A673 (cell line): ENCODE measurements at regions not wholly inside any gene's neighbourhood (a gene's known extent, or its start where the extent isn't known, plus 50 kb on each side); places are given as distances from the start of the nearest gene placed in this dataset.

Source experiments
- BruUV-seq: library from RNA; stranded (reverse); fragments of 400-500 nt; replicated peaks from 2 replicates; lab custom pipeline; 2021; lab: Mats Ljungman, UMichigan
- CTCF ChIA-PET: fragments of 300-600 bp; sonication (Branson Sonifier 250); formaldehyde crosslinking; loops from one replicate; lab custom pipeline; 2022; ENCODE audit warnings: antibody characterized with exemption; lab: Charles Lee
- POLR2A ChIA-PET: fragments of 300-600 bp; sonication (Branson Sonifier 250); formaldehyde crosslinking; loops from one replicate; lab custom pipeline; 2022; ENCODE audit warnings: antibody characterized with exemption; ENCODE audit not compliant: low non-redundant PET; lab: Charles Lee
- DNase-seq: peaks from one replicate; pipeline ENCODE4 v3.0.0-alpha.2; 2015; ENCODE audit warnings: low spot score
- H3K27ac ChIP-seq: fragments of 200-600 bp; sonication (generic); 2 replicates; pipeline ENCODE4 v1.5.1; 2016; ENCODE audit warnings: mixed run types, low read depth, mild to moderate bottlenecking, mixed read lengths, antibody characterized with exemption, low read length; ENCODE audit not compliant: poor library complexity, severe bottlenecking
- H3K27me3 ChIP-seq: fragments of 200-600 bp; sonication (generic); replicated peaks from 2 replicates; pipeline ENCODE4 v1.6.1; 2017; ENCODE audit warnings: mixed run types, low read depth, mild to moderate bottlenecking, mixed read lengths, antibody characterized with exemption, low read length; ENCODE audit not compliant: insufficient read depth, poor library complexity
- H3K36me3 ChIP-seq: fragments of 200-600 bp; sonication (generic); 2 replicates; pipeline ENCODE4 v1.6.1; 2016; ENCODE audit warnings: mixed run types, mild to moderate bottlenecking, mixed read lengths, antibody characterized with exemption, low read length; ENCODE audit not compliant: insufficient read depth, poor library complexity, severe bottlenecking
- H3K4me1 ChIP-seq: fragments of 200-600 bp; sonication (generic); 2 replicates; pipeline ENCODE4 v1.6.1; 2017; ENCODE audit warnings: mixed run types, mild to moderate bottlenecking, mixed read lengths, antibody characterized with exemption, low read length; ENCODE audit not compliant: insufficient read depth, poor library complexity, severe bottlenecking
- H3K4me3 ChIP-seq: fragments of 200-600 bp; sonication (generic); 2 replicates; pipeline ENCODE4 v1.5.1; 2016; ENCODE audit warnings: low read depth, mixed run types, mild to moderate bottlenecking, mixed read lengths, low read length; ENCODE audit not compliant: poor library complexity, severe bottlenecking
- H3K9me3 ChIP-seq: fragments of 200-600 bp; sonication (generic); 2 replicates; pipeline ENCODE4 v1.6.1; 2016; ENCODE audit warnings: mixed run types, low read depth, mild to moderate bottlenecking, mixed read lengths, antibody characterized with exemption, low read length; ENCODE audit not compliant: poor library complexity, severe bottlenecking
- CTCF ChIP-seq: fragments of 300-800, 200-600 bp; sonication (generic); conservative IDR thresholded peaks from 2 replicates; pipeline ENCODE4 v1.5.1; 2017; ENCODE audit warnings: low read depth, mild to moderate bottlenecking, antibody characterized with exemption, low read length, moderate library complexity, mixed read lengths
- EZH2 ChIP-seq: fragments of 200-600 bp; sonication (generic); IDR thresholded peaks from 2 replicates; pipeline ENCODE4 v1.6.1; 2017; ENCODE audit warnings: borderline replicate concordance, low read depth, mild to moderate bottlenecking, mixed read lengths, antibody characterized with exemption, low read length; ENCODE audit not compliant: poor library complexity, severe bottlenecking
- intact Hi-C: fragments of 100-400 bp; cut with micrococcal nuclease; formaldehyde crosslinking; loops from one replicate; pipeline ENCODE4 v1.10.0; 2022; ENCODE audit not compliant: unreplicated experiment

DNA sequence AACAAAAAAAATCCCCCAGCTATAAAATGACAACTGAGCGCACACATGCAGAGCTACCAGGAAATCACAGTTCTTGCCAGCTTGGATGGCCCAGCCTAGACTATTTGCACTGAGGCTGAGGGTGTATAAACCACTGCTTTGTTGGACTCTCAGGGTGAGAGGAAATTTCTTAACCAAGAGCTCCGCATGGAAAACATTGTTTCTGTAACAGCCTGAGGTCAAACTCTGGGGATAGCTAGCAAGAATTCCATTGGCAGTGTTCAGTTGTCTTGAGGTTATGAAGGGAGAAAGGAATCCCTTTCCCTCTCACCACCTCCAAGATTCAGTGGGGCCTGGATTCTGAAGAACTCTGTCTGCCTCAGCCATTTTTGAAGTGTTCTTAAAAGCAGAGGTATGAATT is 360.0 kb downstream of the OSTF1 start:
- ChIA-PET POLR2A (no interaction called here), CTCF (no interaction called here)
- no peak for DNase-seq
- Histone ChIP-seq H3K9me3 (no peaks in the 10 kb centered on the region), H3K27me3 (no peaks in the 10 kb centered on the region), H3K4me1 (peaks cover 4% of the 10 kb centered on the region), H3K36me3 (no peaks in the 10 kb centered on the region), H3K27ac (no peak overlapping the region), H3K4me3 (no peak overlapping the region)
- intact Hi-C loops = no loop called here
- BruUV-seq = no TSS peak
- no peak for TF ChIP-seq CTCF
- no peak for TF ChIP-seq EZH2

GRCh38 chr9:75448955-75449354 is 360.6 kb downstream of the OSTF1 start:
- CTCF ChIA-PET = no interaction called here
- Histone ChIP-seq H3K27ac (no peak overlapping the region), H3K27me3 (no peaks in the 10 kb centered on the region), H3K36me3 (no peaks in the 10 kb centered on the region), H3K9me3 (no peaks in the 10 kb centered on the region), H3K4me3 (no peak overlapping the region), H3K4me1 (peaks cover 4% of the 10 kb centered on the region)
- DNase-seq = no peak
- no TSS peak for BruUV-seq
- POLR2A ChIA-PET = no interaction called here
- no peak for TF ChIP-seq CTCF
- no peak for TF ChIP-seq EZH2
- intact Hi-C loops = no loop called here

DNA sequence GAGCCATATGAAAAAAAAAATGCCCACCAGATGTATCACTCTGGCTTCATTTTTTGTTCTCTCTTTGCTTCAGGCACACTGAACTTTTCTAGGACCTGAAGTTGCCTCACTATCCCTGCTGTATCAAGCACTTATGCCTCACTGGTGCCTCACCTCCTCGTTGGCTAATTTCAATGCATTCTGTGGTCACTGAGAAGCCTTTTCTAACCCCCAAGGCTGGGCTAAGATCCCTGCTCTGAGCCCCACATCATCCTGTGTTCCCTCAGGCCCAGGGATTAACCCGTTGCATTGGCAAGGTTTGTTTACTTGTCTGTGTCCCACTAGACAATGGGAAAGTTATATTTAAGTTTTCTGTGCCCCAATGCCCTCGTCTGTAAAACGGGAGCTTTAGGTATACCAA is 362.7 kb downstream of the OSTF1 start:
- Histone ChIP-seq H3K27me3 (no peaks in the 10 kb centered on the region), H3K4me1 (peaks cover 4% of the 10 kb centered on the region), H3K36me3 (no peaks in the 10 kb centered on the region), H3K9me3 (no peaks in the 10 kb centered on the region), H3K27ac (no peak overlapping the region), H3K4me3 (no peak overlapping the region)
- POLR2A ChIA-PET = no interaction called here
- CTCF ChIA-PET = no interaction called here
- no TSS peak for BruUV-seq
- no peak for TF ChIP-seq CTCF
- DNase-seq = no peak
- intact Hi-C loops = no loop called here
